IMR-90 (cell line): ENCODE measurements at regions not wholly inside any gene's neighbourhood (a gene's known extent, or its start where the extent isn't known, plus 50 kb on each side); places are given as distances from the start of the nearest gene placed in this dataset.
A peak's percentile ranks its signal among the peaks of the same experiment; 100 is the strongest.

Source experiments
- ATAC-seq: fragments of 200-7000 bp; cut with Tn5 transposase; 2 replicates; pipeline ENCODE4 v1.9.1; 2020; ENCODE audit warnings: low read depth, mild to moderate bottlenecking, moderate library complexity
- BruUV-seq: library from RNA; stranded (reverse); fragments of 400-500 nt; replicated peaks from 2 replicates; lab custom pipeline; 2021; lab: Mats Ljungman, UMichigan
- CTCF ChIA-PET: fragments of 300-600 bp; formaldehyde crosslinking; extraction: SDS; loops from one replicate; lab custom pipeline; 2021; ENCODE audit warnings: antibody characterized with exemption; lab: Yijun Ruan, JAX
- POLR2A ChIA-PET: fragments of 300-600 bp; sonication (Branson Sonifier 250); formaldehyde crosslinking; loops from one replicate; lab custom pipeline; 2022; ENCODE audit warnings: antibody characterized with exemption; ENCODE audit not compliant: unreplicated experiment; lab: Charles Lee
- DNase-seq: peaks from one replicate; pipeline ENCODE4 v3.0.0; 2013
- H2AFZ ChIP-seq: replicated peaks from 2 replicates; pipeline ENCODE3; 2013; ENCODE audit warnings: low read length, mild to moderate bottlenecking; ENCODE audit not compliant: poor library complexity
- H2AK5ac ChIP-seq: 2 replicates; pipeline ENCODE4 v1.6.1; 2013; ENCODE audit warnings: low read depth, low read length, inconsistent platforms
- H2AK9ac ChIP-seq: replicated peaks from 2 replicates; pipeline ENCODE3; 2013; ENCODE audit warnings: mild to moderate bottlenecking, low read depth, low read length, moderate library complexity; ENCODE audit not compliant: poor library complexity
- H2BK120ac ChIP-seq: 2 replicates; pipeline ENCODE4 v1.6.1; 2013; ENCODE audit warnings: low read depth, low read length, inconsistent platforms
- H2BK15ac ChIP-seq: 3 replicates; pipeline ENCODE4 v1.6.1; 2013; ENCODE audit warnings: low read depth, low read length, inconsistent platforms
- H2BK20ac ChIP-seq: 2 replicates; pipeline ENCODE4 v1.6.1; 2013; ENCODE audit warnings: low read depth, mild to moderate bottlenecking, inconsistent platforms, low read length, moderate library complexity
- H2BK5ac ChIP-seq: 2 replicates; pipeline ENCODE4 v1.6.1; 2013; ENCODE audit warnings: mild to moderate bottlenecking, low read depth, low read length, inconsistent platforms; ENCODE audit not compliant: poor library complexity, severe bottlenecking
- H3K14ac ChIP-seq: replicated peaks from 2 replicates; pipeline ENCODE4 v1.6.1; 2013; ENCODE audit warnings: low read depth, low read length, inconsistent platforms
- H3K18ac ChIP-seq: 2 replicates; pipeline ENCODE4 v1.6.1; 2013; ENCODE audit warnings: low read depth, low read length, control low read depth
- H3K23ac ChIP-seq: 2 replicates; pipeline ENCODE4 v1.6.1; 2013; ENCODE audit warnings: low read depth, low read length, inconsistent platforms
- H3K27ac ChIP-seq: 2 replicates; pipeline ENCODE4 v1.5.1; 2013; ENCODE audit warnings: mild to moderate bottlenecking, control low read depth, low read length; ENCODE audit not compliant: insufficient read depth
- H3K27me3 ChIP-seq: 2 replicates; pipeline ENCODE4 v1.6.1; 2013; ENCODE audit warnings: low read length; ENCODE audit not compliant: control insufficient read depth, insufficient read depth
- H3K36me3 ChIP-seq: 2 replicates; pipeline ENCODE4 v1.6.1; 2013; ENCODE audit warnings: low read length, mixed read lengths; ENCODE audit not compliant: control insufficient read depth, insufficient read depth
- H3K4ac ChIP-seq: 2 replicates; pipeline ENCODE4 v1.6.1; 2013; ENCODE audit warnings: low read depth, low read length, inconsistent platforms
- H3K4me1 ChIP-seq: 2 replicates; pipeline ENCODE4 v1.6.1; 2013; ENCODE audit warnings: low read length, mixed read lengths; ENCODE audit not compliant: control insufficient read depth, insufficient read depth
- H3K4me2 ChIP-seq: 2 replicates; pipeline ENCODE4 v1.6.1; 2013; ENCODE audit warnings: low read depth, mild to moderate bottlenecking, control low read depth, low read length, moderate library complexity
- H3K4me3 ChIP-seq: 2 replicates; pipeline ENCODE4 v1.5.1; 2013; ENCODE audit warnings: low read depth, mild to moderate bottlenecking, control low read depth, low read length, moderate library complexity; ENCODE audit not compliant: insufficient read depth
- H3K56ac ChIP-seq: 2 replicates; pipeline ENCODE4 v1.6.1; 2013; ENCODE audit warnings: low read length, inconsistent platforms; ENCODE audit not compliant: insufficient read depth; ENCODE audit errors: extremely low read depth
- H3K79me1 ChIP-seq, 2 experiments: 2 replicates each; pipeline ENCODE4 v1.6.1; 2013; ENCODE audit warnings: low read length in 2 of 2, inconsistent platforms in 1 of 2, low read depth in 1 of 2
- H3K9ac ChIP-seq: 2 replicates; pipeline ENCODE4 v1.6.1; 2013; ENCODE audit warnings: low read depth, low read length, control low read depth
- H3K9me1 ChIP-seq: 2 replicates; pipeline ENCODE4 v1.6.1; 2013; ENCODE audit warnings: low read length, inconsistent platforms; ENCODE audit not compliant: insufficient read depth
- H3K9me3 ChIP-seq: 2 replicates; pipeline ENCODE4 v1.6.1; 2013; ENCODE audit warnings: low read length; ENCODE audit not compliant: control insufficient read depth, insufficient read depth
- H4K20me1 ChIP-seq: 2 replicates; pipeline ENCODE4 v1.6.1; 2013; ENCODE audit warnings: low read length, inconsistent platforms; ENCODE audit not compliant: insufficient read depth
- H4K5ac ChIP-seq: 2 replicates; pipeline ENCODE4 v1.6.1; 2013; ENCODE audit warnings: mild to moderate bottlenecking, low read depth, low read length, control low read depth
- H4K8ac ChIP-seq, 2 experiments: 2 replicates each; pipeline ENCODE4 v1.6.1; 2013; ENCODE audit warnings: low read depth in 2 of 2, low read length in 2 of 2, control low read depth in 1 of 2, inconsistent platforms in 1 of 2
- H4K91ac ChIP-seq: 2 replicates; pipeline ENCODE4 v1.6.1; 2013; ENCODE audit warnings: low read depth, low read length, inconsistent platforms; ENCODE audit not compliant: insufficient read depth
- CTCF ChIP-seq: conservative IDR thresholded peaks from 2 replicates; pipeline ENCODE4 v1.5.1; 2012; ENCODE audit warnings: mild to moderate bottlenecking, low read depth, low read length, improper control_type of control experiment
- RCOR1 ChIP-seq: IDR thresholded peaks from 2 replicates; pipeline ENCODE4 v1.6.1; 2012; ENCODE audit warnings: mild to moderate bottlenecking, low read length, improper control_type of control experiment; ENCODE audit not compliant: insufficient replicate concordance
- SMC3 ChIP-seq: fragments of 150-350 bp; IDR thresholded peaks from 2 replicates; pipeline ENCODE4 v1.6.1; 2016; ENCODE audit warnings: low read depth, mild to moderate bottlenecking, antibody characterized with exemption, low read length, moderate library complexity
- WGBS, 2 experiments: methylation state at CpG; one replicate each; pipeline versions ENCODE4 v1.1.5 to v1.1.7; 2013; ENCODE audit warnings: missing lambda C conversion rate in 2 of 2; ENCODE audit not compliant: insufficient read length in 1 of 2; ENCODE audit errors: extremely low coverage in 2 of 2; 5-methylcytosine and 5-hydroxymethylcytosine counted together
- dilution Hi-C: fragments of 300-500 bp; cut with HindIII; formaldehyde crosslinking; loops from one replicate; pipeline ENCODE4 v1.14.3; 2018; ENCODE audit warnings: low sequenced_read_pairs; ENCODE audit not compliant: unreplicated experiment
- in situ Hi-C: fragments of 300-500 bp; cut with MboI; formaldehyde crosslinking; loops from 3 replicates; pipeline ENCODE4 v1.14.3; 2019; ENCODE audit warnings: low sequenced_read_pairs, inconsistent platforms, mixed read lengths
- intact Hi-C: fragments of 100-400 bp; cut with micrococcal nuclease; formaldehyde crosslinking; loops from 2 replicates; pipeline ENCODE4 v1.10.0; 2022

GRCh38 chr5:101977729-101978345 is 318.2 kb downstream of the SLCO4C1 start:
- Histone ChIP-seq H3K4ac (no peak overlapping the region), H2BK20ac (no peak overlapping the region), H3K9me1 (no peaks in the 10 kb centered on the region), H3K27ac (no peak overlapping the region), H2BK120ac (no peak overlapping the region), H3K27me3 (no peaks in the 10 kb centered on the region), H2BK15ac (no peak overlapping the region), H3K4me3 (no peak overlapping the region), H3K23ac (no peak overlapping the region), H3K18ac (no peak overlapping the region), H2BK5ac (no peak overlapping the region), H4K5ac (no peak overlapping the region), H3K9me3 (peaks cover 5% of the 10 kb centered on the region; the same call in 1 of the 2 replicates), H2AK5ac (no peak overlapping the region), H3K36me3 (no peaks in the 10 kb centered on the region), H2AFZ (no peak overlapping the region), H4K8ac (no peak overlapping the region), H3K4me1 (no peaks in the 10 kb centered on the region), H4K20me1 (no peaks in the 10 kb centered on the region), H4K91ac (no peak overlapping the region), H3K4me2 (no peak overlapping the region), H3K9ac (no peak overlapping the region), H3K79me1 (no peaks in the 10 kb centered on the region), H3K56ac (no peak overlapping the region), H2AK9ac (no peak overlapping the region), H3K14ac (no peak overlapping the region)
- no CpG with 5 or more reads among the region's 1 CpG for WGBS, 2 experiments
- no peak for ATAC-seq
- ChIA-PET CTCF (no interaction called here), POLR2A (no interaction called here)
- dilution Hi-C loops, result no loop called here
- TF ChIP-seq CTCF (peak; percentile 46), RCOR1 (no peak), SMC3 (peak; percentile 14; the same call in 1 of the 2 replicates)
- intact Hi-C loops, result loop anchor here (5.0 kb wide), 1 partner anchor 1546 kb away; no protein-coding TSS in a partner anchor
- peak; percentile 13 for DNase-seq
- in situ Hi-C loops, result no loop called here
- no TSS peak for BruUV-seq
